OCI-LY3 (cell line): ENCODE measurements at regions not wholly inside any gene's neighbourhood (a gene's known extent, or its start where the extent isn't known, plus 50 kb on each side); places are given as distances from the start of the nearest gene placed in this dataset.
A peak's percentile ranks its signal among the peaks of the same experiment; 100 is the strongest.

Experiments used
- H2AFZ ChIP-seq: fragments of 200-600, 300-600 bp; shearing (Covaris generic); 2 replicates; pipeline ENCODE4 v1.6.0; 2014; ENCODE audit warnings: antibody characterized with exemption, low read depth, low read length
- H3K27ac ChIP-seq: fragments of 200-600, 300-600 bp; sonication (generic); 2 replicates; pipeline ENCODE4 v1.5.1; 2014; ENCODE audit warnings: mild to moderate bottlenecking, low read length, moderate library complexity, mixed read lengths
- H3K27me3 ChIP-seq: fragments of 200-600, 300-600 bp; sonication (generic); 2 replicates; pipeline ENCODE4 v1.6.1; 2014; ENCODE audit warnings: low read depth, low read length, mixed read lengths
- H3K36me3 ChIP-seq: fragments of 200-600, 300-600 bp; sonication (generic); replicated peaks from 2 replicates; pipeline ENCODE3; 2014; ENCODE audit warnings: low read depth, low read length, mixed read lengths
- H3K4me1 ChIP-seq: fragments of 300-600, 200-600 bp; sonication (generic); 2 replicates; pipeline ENCODE4 v1.6.1; 2014; ENCODE audit warnings: low read length, mixed read lengths
- H3K4me2 ChIP-seq: fragments of 200-600, 300-600 bp; sonication (generic); 2 replicates; pipeline ENCODE4 v1.6.1; 2014; ENCODE audit warnings: low read length, mixed read lengths
- H3K4me3 ChIP-seq: fragments of 300-600, 200-600 bp; sonication (generic); 2 replicates; pipeline ENCODE4 v1.5.1; 2014; ENCODE audit warnings: antibody characterized with exemption, mild to moderate bottlenecking, low read length, moderate library complexity
- H3K79me2 ChIP-seq: fragments of 300-600, 200-600 bp; shearing (Covaris generic); 2 replicates; pipeline ENCODE4 v1.6.1; 2014; ENCODE audit warnings: mild to moderate bottlenecking, low read length, mixed read lengths
- H3K9ac ChIP-seq: fragments of 300-600, 200-600 bp; shearing (Covaris generic); 2 replicates; pipeline ENCODE4 v1.6.0; 2014; ENCODE audit warnings: mild to moderate bottlenecking, low read length, moderate library complexity
- H3K9me3 ChIP-seq: fragments of 200-600, 300-600 bp; shearing (Covaris generic); 2 replicates; pipeline ENCODE4 v1.6.1; 2014; ENCODE audit warnings: low read length, mixed read lengths; ENCODE audit not compliant: insufficient read depth
- H4K20me1 ChIP-seq: fragments of 200-600, 300-600 bp; sonication (generic); 2 replicates; pipeline ENCODE4 v1.6.1; 2016; ENCODE audit warnings: low read length, mixed read lengths; ENCODE audit not compliant: insufficient read depth
- EZH2phosphoT487 ChIP-seq: fragments of 200-600 bp; shearing (Covaris generic); IDR thresholded peaks from 2 replicates; pipeline ENCODE4 v1.6.1; 2018; ENCODE audit warnings: antibody characterized with exemption, mixed run types, low read depth
- TF ChIP-seq, protein P1 (sequence below): fragments of 200-600, 300-600 bp; sonication (generic); IDR thresholded peaks from 2 replicates; pipeline ENCODE4 v1.5.1; 2014; ENCODE audit warnings: antibody characterized with exemption, low read length, low read depth

DNA sequence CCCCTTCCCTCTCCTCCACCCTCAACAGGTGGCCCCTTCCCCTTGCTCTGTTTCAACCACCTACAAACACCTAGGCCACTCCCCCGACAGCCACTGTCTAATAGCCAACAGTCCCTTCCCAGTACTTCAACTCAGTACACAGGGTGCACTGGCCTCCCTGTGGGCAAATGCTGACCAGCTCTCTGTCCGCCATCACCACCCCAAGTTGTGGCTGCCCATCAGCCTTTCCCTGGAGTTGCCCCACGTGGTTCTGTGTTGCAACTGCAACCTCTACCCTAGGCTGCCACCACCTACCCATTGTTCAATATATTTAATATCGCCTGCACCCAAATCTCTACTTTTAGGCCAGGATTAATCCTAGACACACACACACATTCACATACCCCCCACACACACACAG is 173.5 kb downstream of the MREG start:
- no peaks in the 10 kb centered on the region for H4K20me1 ChIP-seq
- no peaks in the 10 kb centered on the region for H3K9me3 ChIP-seq
- H3K27me3 ChIP-seq = no peaks in the 10 kb centered on the region
- peak overlapping the region; percentile 75 for H3K27ac ChIP-seq
- H3K9ac ChIP-seq = peak overlapping the region; percentile 55; the same call in 1 of the 2 replicates
- no peak for TF ChIP-seq EZH2phosphoT487
- TF ChIP-seq, protein P1, sequence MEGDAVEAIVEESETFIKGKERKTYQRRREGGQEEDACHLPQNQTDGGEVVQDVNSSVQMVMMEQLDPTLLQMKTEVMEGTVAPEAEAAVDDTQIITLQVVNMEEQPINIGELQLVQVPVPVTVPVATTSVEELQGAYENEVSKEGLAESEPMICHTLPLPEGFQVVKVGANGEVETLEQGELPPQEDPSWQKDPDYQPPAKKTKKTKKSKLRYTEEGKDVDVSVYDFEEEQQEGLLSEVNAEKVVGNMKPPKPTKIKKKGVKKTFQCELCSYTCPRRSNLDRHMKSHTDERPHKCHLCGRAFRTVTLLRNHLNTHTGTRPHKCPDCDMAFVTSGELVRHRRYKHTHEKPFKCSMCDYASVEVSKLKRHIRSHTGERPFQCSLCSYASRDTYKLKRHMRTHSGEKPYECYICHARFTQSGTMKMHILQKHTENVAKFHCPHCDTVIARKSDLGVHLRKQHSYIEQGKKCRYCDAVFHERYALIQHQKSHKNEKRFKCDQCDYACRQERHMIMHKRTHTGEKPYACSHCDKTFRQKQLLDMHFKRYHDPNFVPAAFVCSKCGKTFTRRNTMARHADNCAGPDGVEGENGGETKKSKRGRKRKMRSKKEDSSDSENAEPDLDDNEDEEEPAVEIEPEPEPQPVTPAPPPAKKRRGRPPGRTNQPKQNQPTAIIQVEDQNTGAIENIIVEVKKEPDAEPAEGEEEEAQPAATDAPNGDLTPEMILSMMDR = no peak
- peaks cover 54% of the 10 kb centered on the region for H3K4me1 ChIP-seq
- H3K4me3 ChIP-seq = peak overlapping the region; percentile 42; the same call in 1 of the 2 replicates
- no peaks in the 10 kb centered on the region for H3K36me3 ChIP-seq
- H2AFZ ChIP-seq = no peak overlapping the region
- peak overlapping the region; percentile 43 for H3K4me2 ChIP-seq
- H3K79me2 ChIP-seq = no peaks in the 10 kb centered on the region

DNA sequence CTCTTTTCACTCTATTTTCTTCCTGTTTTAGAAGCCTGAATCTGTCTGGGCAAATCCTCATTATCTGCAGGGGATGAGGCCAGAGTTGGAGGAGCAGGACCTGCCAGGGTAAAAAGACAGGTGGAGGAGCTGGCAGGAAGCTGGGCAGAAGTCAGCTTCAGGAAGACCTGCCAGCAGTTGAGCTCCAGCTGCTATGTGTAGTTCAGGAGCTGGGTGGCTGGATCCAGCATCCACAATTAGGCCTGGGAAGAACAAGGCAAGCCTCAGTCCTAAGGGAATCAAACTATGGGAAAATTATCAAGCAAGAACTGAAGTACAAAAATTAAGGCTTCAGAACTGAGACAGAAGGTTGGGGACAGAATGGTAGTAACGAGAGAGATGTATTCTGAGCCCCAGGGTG is 174.0 kb downstream of the MREG start:
- Histone ChIP-seq H3K4me2 (no peak overlapping the region), H3K27ac (no peak overlapping the region)

DNA sequence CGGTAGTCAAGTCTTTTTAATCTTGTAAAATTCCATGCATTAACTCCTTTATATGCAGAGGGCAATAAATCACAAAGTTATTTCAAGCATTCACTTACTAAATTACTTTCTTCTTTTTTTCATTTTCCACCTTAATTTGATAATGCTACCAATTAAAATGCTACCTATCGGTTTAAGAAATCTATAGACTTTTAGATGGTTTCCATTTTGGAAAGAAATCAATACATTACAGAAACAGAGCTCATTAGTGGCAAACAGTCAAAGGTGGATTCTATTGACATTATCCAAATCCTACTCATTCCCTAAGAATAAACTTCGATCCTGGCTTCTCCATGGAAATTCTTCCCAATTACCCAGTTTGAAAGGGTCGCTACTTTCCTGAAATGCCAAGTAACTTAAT is 176.5 kb downstream of the MREG start:
- Histone ChIP-seq H3K9ac (no peak overlapping the region), H3K27me3 (no peaks in the 10 kb centered on the region), H3K4me1 (peaks cover 30% of the 10 kb centered on the region), H3K27ac (no peak overlapping the region), H3K36me3 (no peaks in the 10 kb centered on the region), H2AFZ (no peak overlapping the region), H3K9me3 (no peaks in the 10 kb centered on the region), H4K20me1 (no peaks in the 10 kb centered on the region), H3K4me2 (no peak overlapping the region), H3K79me2 (no peaks in the 10 kb centered on the region), H3K4me3 (no peak overlapping the region)
- TF ChIP-seq EZH2phosphoT487 = no peak
- TF ChIP-seq, protein P1 = no peak

More for the DNA sequence above, 174.0 kb downstream of the MREG start:
- H2AFZ ChIP-seq = no peak overlapping the region
- no peaks in the 10 kb centered on the region for H4K20me1 ChIP-seq
- peak overlapping the region; percentile 55; the same call in 1 of the 2 replicates for H3K9ac ChIP-seq
- H3K4me3 ChIP-seq = no peak overlapping the region
- H3K4me1 ChIP-seq = peaks cover 52% of the 10 kb centered on the region
- TF ChIP-seq, protein P1 = no peak
- TF ChIP-seq EZH2phosphoT487 = no peak
- no peaks in the 10 kb centered on the region for H3K79me2 ChIP-seq
- no peaks in the 10 kb centered on the region for H3K9me3 ChIP-seq
- no peaks in the 10 kb centered on the region for H3K36me3 ChIP-seq
- H3K27me3 ChIP-seq = no peaks in the 10 kb centered on the region

DNA sequence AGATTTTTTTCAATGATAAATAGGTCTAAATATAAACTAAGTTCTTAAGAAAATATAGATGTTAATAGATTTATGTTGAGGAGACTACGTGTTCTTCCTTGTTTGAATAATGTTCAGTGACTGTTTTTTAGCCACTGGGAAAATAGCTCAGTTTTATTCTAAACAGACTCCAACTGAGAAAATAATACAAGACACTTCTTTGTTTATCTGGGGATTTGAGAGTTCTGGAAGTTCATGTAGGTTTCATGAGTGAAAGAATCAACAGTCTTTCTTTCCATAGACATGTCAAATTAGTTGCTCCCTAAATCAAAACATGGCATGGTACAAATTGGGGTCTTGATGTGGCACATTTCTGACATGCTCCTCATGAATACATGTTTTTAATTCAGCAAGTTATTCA is 177.7 kb downstream of the MREG start:
- H3K9ac ChIP-seq = no peak overlapping the region
- no peak overlapping the region for H2AFZ ChIP-seq
- H3K36me3 ChIP-seq = no peaks in the 10 kb centered on the region
- TF ChIP-seq EZH2phosphoT487 = no peak
- TF ChIP-seq, protein P1 = no peak
- no peaks in the 10 kb centered on the region for H4K20me1 ChIP-seq
- H3K4me2 ChIP-seq = no peak overlapping the region
- no peak overlapping the region for H3K27ac ChIP-seq
- H3K79me2 ChIP-seq = no peaks in the 10 kb centered on the region
- H3K4me3 ChIP-seq = no peak overlapping the region
- peaks cover 27% of the 10 kb centered on the region for H3K4me1 ChIP-seq
- no peaks in the 10 kb centered on the region for H3K27me3 ChIP-seq
- no peaks in the 10 kb centered on the region for H3K9me3 ChIP-seq
